ENCODE measurements at regions not wholly inside any gene's neighbourhood (a gene's known extent, or its start where the extent isn't known, plus 50 kb on each side); places are given as distances from the start of the nearest gene placed in this dataset.

DNA sequence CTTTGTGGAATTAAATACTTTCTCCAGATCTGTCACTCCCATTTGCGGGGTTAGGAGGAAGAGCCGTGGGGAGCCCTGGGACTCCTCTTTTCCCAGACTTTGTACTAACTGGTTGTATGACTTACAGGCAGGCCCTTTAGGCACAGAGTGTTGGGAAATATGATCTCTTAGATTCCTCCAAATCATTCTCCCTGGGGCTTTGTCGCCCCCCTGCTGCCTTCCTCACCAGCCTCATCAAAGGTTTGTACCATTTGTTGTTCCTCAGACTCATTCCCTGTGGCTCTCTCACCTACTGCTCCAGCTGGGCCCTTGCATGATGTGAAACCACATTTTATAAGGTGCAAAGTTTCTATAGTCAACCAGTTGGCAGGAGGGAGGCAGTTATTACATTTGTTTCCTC lies 56.4 kb downstream of the CRYGS start:
- no peak for DNase-seq

DNA sequence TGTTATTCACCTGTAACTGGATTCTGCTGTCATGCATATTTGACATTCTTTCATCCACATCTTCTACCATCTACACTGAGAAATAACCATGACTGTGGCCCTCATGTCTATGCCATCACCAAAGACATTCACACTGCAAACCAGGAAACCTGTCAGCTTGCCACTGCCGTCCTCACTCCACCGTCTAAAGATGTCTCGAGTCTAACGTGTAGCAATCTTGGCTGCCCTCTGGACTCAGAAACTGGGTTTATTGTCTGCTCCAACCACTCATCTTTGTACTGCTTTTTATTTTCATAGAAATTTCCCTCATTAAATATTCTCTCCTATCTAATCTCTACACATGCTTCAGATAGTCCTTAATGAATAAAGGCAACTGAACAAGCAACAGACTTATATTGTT lies 57.1 kb downstream of the CRYGS start:
- DNase-seq: no peak

DNA sequence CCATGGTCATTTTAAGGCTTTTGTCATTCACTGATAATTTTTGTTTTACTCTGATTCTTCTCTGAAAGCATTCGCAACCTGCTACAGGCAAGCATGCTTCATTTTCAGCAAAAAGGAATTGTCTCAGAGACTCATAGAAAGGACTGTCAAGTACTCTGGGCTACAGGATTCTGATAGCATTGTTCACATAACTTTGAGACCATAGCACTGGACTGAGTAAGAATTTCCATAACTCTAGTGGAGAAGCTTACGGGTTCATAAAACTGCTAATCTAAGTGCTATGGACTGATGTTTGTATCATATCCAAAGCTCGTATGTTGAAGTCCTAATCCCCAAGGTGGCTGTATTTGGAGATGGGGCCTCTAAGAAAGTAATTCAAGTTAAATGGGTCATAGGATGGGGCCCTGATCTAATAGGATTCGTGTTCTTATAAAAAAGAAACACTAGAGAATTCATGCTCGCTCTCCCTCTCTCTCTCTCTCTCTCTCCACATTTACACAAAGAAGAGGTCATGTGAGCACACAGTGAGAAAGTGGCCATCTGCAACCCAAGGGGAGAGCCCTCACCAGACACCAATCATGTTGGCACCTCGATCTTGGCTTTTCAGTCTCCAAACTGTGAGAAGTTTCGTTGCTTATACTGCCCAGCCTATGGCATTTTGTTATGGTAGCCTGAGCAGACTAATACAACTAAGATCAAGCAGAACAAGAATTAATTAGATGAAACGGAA lies 60.4 kb downstream of the CRYGS start:
- DNase-seq: no peak

DNA sequence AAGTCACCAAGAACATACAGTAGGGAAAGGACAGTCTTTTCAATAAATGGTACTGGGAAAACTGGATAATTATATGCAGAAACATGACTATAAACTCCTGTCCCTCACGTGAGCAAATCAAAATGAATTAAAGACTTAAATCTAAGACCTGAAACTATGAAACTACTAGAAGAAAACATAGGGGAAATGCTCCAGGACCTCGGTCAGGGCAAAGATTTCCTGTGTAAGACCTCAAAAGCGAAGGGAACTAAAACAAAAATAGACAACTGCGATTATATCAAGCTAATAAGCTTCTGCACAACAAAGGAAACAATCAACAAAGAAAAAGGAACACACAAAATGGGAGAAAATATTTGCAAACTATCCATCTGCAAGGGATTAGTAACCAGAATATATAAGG lies 62.7 kb downstream of the CRYGS start:
- no peak for DNase-seq

DNA sequence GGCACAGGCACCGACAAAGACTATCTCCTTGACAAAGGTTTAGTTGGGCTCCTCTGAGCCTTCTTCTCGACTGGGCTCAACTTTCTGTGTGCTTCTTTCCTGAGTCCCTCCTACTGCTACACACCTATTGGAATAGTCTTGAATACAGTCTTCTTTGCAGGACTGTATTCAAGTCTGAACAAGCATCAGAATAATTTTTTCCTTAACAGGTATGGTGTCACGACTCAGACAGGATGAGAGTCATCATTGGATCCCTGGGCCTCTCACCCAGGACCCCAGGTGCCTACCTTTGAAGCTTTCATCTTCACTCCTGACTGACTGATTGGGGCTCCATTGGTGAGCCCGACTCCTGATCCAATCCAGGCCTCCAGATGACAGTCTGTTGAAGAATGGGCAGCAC lies 66.3 kb downstream of the CRYGS start:
- no peak for DNase-seq

DNA sequence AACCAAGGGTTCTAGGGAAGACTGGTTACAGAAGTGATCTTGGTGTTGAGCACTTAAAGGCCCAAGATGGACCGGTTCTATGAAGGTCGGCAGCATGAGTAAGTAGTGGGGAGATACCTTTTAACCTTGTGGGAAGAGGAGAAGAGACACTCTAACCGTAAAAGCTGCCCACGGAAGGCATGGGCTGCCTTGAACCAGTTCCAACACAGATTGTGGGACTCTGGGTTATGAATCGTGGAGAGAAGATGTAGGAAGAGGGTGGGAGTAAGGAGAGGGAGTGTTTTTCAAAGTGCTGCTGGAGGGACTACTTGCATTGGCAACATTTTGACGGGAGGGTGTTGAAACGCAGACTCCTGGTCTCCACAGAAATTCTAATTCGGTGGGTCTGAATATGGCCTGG lies 67.1 kb downstream of the CRYGS start:
- DNase-seq: no peak

DNA sequence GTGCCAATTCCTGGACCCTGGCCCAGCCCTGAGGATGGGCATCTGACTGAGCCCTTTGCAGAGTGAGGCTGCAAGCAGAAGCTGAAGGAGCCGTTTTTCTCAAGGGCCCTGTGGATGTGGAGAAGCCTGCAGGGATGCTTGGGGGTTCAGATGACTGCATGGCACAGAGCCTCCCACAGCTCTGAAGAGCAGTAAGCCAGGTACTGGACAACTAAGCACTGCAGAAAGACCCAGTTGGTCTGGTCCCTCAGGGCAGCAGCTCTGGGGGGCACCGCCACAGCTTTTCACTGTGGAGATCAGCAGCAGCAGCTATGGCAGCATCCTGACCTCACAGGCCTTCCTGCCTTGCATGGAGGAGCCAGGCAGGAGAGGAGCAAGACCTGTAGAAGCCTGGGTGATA lies 67.6 kb downstream of the CRYGS start:
- DNase-seq: no peak

DNA sequence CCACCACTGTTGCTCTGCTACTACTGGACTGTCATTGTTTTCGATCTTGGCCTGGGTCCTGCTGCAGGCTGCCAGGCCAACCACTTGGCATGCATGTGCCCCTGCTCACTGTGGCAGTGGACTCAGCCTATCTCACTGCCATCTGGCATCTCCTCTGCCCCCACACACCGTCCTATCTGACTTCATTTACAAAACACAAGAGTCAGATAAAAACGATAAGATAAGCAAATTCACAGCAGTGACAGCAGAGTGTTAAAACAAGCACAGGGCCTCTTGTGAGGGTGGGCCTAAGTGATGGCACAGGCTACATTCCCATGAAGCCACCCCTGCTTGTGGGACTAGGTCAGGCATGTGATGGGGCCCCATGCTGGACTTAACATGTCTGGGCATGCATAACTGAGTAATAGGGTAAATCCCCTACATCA lies 68.1 kb downstream of the CRYGS start:
- DNase-seq: no peak

DNA sequence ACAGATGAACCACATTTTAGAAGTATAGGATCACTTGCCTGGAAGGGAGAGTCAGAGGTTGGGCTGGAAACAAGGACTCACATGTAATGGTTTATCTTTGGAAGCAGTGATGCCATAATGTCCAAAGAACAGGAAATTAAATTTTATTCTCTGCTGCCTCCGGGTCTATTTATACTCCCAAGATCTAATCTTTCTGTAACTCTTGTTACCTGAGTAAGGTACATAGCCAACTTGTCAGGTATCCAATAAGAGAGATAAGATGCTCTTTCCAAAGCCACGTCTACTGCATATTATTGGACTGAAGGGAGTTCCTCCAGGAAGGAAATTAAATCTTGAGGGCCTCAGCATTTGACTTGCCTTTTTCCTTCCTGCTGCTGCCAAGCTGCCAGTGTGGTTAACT lies 71.0 kb downstream of the CRYGS start:
- no peak for DNase-seq

DNA sequence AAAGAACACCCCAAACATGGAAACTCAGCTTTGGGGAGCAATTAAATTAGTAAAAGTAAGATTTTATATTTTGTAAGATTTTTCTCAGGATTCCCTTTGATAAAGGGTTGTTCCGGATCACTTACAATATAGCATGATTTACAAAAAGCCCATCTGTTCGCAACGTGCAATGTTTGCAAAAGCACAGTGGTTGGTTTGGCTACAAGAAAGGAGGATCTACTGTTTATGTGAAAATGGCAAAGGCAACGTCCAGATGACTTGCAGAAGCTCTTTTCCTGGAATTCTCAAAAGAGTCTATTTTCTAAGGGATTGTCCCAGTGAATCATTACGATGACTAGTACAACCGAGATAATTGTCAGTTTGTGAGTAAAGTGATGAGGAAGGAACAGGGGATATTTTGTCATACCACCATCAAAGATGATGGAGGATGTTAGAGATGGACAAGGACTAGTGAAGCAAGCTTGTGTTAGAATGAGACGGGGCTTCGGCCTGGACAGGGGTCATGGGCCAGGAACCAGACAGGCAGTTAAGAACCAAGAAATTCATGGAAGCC lies 71.6 kb downstream of the CRYGS start:
- DNase-seq: no peak

DNA sequence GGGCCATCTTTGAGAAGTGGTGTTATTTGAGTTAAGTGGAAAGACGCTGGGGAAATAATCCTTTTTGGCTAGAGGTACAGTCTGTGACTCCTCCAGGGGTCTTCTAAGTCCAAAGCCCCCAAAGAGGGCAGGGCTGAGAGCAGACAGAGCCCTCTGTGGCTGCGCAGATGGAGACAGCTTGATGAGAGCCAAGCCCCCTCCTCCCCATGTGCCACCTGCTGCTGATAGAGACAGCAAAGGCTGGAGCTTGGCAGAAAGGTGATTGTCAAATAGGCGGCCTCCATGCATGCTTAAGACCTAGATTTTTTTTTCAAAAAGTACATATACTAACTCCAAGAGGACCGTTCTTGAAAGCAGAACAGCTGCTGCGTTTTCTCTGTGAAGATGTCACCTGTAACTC lies 72.4 kb downstream of the CRYGS start:
- no peak for DNase-seq

DNA sequence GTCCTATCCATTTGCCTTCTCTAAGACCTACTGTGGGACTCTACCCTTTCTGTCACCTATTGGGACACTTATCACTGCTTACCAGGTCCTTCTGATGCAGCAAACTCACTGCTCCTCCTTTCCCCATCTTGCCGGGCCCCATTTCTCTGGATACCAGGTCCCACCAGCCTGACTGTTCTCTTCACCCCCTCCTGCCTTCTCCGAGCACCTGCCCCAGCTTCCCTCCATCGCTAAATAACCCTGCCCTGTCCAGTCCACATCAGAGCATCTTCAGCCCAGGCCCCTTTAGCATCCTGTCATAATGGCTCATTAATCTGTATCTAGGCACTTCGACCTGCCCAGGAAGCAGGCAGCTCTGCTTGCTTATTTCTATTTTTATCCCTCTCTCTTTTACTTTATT lies 74.7 kb downstream of the CRYGS start:
- DNase-seq: no peak

DNA sequence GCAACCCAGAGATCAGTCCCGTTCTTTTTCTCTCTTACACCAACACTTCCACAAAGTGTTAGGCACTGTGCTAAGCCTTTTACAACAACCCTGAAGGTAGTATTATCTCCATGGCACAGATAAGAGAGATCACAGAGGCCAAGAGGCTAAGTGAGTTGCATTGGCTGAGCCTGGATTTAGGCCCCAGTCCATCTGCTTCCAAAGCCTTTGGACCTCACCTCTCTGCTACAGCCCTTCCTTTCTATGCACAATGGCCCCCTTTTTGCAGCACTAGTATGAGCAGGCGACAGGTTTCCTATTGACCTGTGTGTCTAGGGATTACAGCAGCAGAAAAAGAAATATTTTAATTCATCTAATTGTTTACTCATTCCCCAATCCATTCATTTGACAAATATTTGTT lies 76.2 kb downstream of the CRYGS start:
- DNase-seq: no peak

DNA sequence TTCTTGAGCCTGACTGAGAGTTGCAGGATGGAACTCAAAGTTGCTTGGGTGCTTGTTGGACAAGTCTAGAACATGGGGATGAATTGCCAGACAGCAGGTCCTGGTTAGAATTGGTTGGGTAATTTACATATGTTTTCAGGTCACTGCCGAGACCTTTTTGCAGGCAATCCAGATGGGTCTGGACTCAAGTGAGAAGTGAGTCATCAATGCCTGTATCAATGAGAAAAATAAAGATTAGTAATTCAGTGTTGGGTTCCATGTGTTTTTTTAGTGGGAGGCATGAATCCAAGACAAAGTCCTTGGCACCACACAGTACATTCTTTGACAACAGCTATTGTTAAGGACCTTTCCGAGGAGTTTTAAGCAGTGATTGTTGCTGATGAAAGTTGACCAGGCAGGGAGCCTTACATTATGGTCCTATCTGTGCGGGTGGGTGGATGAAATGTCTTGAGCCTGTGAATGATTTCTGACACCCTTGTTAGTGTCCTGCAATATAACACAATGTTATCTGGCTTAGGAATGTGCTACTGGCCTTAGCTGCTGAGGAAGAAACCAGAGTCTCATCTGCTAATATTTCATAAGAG lies 77.7 kb downstream of the CRYGS start:
- no peak for DNase-seq

DNA sequence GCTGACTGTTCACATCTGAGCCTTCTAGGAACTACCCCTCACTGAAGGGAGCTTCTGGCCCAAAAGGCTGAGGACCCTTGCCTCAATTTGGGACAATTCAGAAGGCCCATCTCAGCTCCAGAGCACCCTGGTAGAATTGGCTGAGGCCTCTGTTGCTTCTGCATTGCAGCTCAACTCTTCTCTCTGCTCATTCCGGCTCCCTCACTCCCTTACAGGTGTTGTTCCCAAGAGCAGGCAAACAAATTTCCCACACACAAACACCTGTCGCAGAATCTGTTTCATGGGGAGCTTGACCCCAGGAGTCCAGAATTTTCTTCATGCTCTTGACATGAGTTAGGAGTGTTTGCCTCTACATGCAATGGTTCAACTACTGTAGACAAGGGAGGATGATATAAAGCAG lies 78.7 kb downstream of the CRYGS start:
- DNase-seq: no peak

DNA sequence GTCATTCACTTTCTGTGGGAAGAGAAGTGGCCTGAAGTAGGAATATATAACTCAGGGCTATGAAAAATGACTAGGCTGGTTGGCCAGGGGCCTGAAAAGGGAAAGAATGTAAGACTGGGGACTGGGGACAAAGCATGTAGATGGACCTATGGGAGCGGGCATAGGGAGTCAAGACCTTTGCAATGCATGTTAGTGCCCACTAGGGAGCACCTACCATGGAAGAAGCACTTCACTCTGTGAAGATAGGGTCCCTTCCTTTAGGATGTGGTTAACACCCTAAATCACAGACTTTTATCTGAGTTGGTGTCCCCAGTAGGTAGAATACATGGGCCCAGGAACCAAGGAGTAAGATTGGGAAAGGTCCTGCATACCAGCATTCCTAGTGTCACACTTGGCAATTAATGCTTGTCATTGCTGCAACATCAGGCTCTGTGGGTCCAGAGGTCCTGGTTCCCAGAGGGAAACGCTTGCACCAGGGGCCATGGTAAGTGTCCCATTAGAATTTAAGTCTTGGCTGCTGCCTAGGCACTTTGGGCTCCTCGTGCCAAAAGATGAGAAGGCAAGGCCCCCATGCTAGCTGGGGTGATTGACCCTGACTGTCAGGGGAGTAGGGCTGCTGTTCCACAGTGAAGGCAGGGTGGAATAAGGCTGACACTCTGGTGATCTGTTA lies 79.6 kb downstream of the CRYGS start:
- no peak for DNase-seq

DNA sequence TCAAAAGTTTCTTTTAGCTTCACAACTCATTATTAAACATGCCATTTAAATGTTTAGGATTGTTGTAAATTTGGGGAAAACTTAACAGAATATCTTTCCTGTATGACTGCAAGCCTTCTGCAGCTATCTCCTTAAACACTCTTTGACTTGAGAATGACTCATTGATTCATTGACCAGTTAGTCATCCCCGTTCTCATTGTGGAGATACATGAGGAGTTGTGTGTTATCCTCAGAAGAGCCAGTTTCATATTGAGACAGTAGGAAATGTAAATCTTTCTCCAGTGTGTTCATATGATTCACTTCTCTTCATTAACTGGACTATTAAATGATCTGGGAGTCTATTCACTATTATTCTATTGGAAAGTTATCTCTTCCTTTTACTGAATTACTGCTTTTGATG lies 83.0 kb downstream of the CRYGS start:
- no peak for DNase-seq

DNA sequence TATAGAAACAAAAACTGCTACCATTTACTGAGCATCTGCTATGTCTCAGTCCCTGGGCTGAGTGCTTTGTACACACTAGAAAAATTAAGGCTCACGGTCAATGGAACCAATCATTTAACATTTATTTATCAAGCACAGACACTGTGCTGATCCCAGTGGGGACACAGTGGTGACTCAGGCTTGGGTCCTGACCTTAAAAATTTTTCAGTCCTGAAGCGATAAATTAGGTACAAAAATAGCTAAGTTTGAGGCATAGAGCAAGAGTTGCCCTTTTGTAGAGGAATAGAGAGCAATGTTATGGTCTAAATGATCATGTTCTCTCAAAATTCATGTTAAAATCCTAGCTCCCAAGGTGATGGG lies 85.1 kb downstream of the CRYGS start:
- DNase-seq: no peak

DNA sequence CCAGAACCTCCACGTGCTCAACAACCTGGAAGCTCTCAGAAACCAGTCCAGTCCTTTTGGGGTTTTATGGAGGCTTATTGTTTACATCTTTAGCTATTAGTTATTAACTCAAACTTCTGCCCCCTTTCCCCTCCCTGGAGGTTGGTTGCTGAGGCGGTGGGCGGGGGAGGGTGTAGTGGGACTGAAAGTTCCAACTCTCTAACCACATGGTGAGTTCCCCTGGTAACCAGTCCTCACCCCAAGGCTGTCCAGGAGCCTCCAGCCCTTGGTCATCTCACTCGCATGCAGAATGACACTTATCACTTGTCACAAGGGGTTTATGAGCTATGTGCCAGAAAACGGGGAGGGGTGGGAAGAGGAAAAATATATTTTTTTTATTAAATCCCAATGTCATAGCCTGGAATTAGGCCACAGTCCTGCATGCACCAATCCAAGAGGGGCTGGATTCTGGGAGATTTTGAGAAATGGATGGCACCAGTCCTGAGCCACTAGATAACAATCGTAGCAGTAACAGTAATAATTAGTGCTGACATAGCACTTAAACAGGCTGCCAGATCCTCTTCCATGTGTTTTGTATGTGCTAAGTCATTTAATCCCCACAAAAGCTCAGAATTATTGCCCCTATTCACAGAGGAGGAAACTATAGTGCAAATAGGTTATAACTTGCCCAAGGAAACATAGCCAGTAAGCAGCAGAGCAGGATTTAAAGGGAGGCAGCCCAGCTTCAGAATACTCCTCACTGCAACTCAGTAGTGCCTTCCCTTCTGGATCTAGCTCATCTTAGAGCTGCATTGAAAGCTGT lies 85.7 kb downstream of the CRYGS start:
- DNase-seq: no peak

DNA sequence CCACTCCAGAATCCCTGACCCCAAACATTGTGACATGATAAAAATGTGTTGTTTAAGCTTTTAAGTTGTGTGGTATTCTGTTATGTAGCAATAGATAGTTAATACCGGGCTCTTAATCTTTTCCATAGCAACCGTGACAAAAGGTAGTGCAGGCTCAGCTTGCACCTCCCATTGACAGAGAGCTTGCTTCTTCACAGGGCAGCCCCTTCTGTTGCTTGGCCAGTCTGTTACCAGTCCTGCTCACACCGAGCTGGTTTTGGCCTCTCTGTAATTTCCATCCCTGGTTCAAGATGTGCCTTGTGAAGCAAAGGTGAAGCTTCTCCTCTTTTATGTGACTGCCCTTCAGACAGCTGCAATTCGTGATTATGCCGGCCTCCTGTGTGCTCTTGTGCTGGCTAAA lies 86.9 kb downstream of the CRYGS start:
- no peak for DNase-seq

DNA sequence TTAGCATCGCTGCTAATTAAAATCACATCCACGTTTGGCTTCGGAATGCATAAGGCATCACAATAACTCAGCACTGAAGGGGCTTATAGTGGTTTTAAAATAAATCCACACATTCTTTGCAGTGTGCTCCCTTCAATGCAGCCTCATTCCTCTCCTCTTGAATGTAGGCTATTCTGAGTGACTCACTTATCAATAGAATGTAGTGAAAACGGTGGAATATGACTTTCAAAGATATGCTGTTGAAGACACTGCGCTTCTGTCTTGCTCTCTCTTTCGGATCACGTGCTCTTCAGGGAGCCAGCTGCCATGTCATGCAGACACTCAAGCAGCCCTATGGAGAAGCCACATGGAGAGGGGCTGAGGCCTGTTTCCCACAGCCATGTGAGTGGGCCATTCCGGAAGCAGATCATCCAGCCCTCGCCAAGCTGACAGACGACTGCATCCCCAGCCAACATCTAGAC lies 87.4 kb downstream of the CRYGS start:
- DNase-seq: no peak

DNA sequence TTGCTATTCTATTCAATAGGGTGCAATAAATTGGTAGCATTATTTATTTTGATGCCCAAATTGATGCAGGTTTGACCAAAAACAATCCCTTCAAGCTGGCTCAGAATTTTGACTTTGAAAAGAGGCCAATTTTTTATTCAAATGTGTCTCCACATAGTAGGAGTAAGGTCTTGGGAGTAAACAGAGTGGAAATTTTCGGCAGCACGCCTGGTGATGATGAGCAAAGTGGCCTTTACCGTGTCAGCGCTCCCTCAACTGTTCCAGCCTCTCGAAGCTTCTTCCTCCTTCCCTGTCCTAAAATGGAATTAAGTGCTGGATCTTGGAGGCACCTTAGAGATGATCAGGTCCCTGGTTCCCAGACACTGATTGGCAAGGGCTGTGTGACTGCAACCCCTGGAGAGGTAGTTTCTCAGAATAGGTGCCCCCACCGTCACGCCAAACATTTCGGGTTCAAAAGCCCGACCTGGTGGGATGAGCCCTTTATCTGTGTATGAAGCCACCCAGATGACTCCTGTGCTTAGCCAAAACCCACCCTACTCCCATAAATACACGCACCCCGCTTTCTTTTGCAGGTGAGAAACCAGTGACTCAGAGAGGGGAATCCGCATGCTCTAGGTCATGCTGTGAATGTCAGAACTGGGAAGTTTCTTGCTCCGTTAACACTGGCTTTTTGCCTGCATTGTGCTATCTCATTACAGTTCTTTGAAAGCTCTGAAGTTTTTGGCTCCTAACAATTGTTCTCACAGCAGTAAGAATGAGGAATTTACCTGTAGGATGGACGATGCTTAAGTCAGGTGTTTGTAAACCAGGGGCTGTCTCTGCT lies 89.1 kb downstream of the CRYGS start:
- DNase-seq: no peak

All from T-helper 1 cell (primary cell).